ENCODE measurements at regions not wholly inside any gene's neighbourhood (a gene's known extent, or its start where the extent isn't known, plus 50 kb on each side); places are given as distances from the start of the nearest gene placed in this dataset.
A peak's percentile ranks its signal among the peaks of the same experiment; 100 is the strongest.
"Not testable (repeated sequence)": the region's sequence is repeated elsewhere in the genome, so short reads cannot be mapped to it uniquely, and the experiment has no call there.

DNA sequence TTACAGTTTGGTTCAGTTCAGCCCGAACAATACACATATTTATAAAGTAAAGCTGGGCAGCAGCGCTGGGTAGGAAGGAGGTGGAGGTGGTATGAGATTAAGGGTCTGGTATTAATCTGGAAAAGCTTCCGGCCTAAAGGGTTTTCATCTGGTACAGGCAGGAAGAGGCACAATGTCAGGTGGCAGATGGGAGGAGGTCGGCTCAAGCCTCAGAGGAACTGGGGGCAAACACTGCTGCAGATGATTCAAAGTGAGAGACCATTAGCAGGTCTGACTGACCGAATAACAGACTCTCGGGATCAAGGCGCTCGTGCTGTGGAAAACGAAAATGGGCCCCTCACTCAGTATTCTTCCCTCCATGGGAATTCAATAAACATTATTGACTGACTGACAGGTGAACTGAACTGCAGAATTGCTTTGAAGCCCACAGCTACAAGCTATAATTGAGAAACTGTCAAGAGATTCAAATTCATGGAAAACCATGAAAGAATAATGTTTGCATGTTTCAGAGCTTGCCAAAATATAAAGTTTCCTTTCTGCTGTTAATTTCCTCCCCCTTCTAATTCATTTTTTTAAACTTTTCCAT, 75.3 kb downstream of the TMEM167A start:
- no peak for DNase-seq (ENCODE audit: extremely low read depth in 1 of 11, low read depth in 9 of 11, low spot score in 4 of 11)

DNA sequence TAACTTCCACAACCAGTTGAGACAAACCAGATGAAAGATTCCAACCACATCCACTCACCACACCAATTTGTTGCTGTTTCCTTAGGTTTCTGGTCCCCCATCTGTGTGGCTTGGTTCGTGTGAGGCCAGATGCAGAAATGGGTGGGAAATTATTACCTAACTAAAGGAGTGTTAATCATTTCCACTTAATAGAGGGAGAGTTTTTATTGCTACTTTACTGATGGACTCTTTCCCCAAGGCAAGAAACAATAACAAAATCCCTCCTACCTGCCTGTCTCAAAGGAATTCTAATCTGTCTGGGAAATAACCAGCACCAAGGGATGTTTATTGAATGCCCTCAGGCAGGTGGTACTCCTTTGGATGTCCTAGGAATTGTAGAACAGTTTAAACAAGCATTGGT, 76.3 kb downstream of the TMEM167A start:
- DNase-seq (ENCODE audit: extremely low read depth in 1 of 11, low read depth in 9 of 11, low spot score in 4 of 11): peak in 4 of 11 donors; percentile 4 to 38 (median 14)

DNA sequence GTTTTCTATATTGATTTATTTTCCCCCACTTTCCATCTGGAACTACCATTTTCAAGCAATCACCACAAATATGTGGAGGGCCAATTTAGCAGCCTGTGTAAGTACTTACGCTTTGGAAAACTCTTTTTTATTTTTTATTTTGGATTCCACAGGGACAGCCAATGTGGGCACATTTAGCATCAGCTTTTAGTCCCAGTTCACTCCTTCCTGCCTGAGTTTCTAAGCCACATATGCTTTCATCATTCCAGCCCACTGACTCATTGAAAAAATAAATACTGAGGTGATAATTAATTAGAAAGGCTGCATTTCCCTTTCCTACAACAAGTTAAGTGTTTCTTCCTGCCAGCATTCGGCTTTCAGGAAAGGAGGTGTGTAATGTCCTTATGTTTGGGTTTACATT, 76.8 kb downstream of the TMEM167A start:
- no peak for DNase-seq (ENCODE audit: extremely low read depth in 1 of 11, low read depth in 9 of 11, low spot score in 4 of 11)

DNA sequence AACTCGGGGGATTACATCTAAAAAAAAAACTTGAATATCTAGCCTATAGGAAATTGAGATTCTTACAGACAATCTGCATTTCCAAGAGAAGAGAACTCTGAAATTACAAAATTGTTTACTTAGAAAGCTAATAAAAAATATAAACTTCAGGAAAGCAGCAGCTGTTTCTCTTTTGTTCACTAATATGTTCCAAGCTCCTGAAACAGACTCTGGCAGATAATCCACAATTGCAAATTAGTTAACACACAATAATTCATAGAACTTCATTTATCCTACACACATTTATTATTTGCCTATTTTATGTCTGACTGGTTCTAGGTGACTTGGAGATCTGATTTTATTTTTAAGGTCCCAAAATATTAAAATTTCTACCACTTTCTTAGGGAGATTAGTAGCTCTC, 83.8 kb downstream of the TMEM167A start:
- no peak for DNase-seq (ENCODE audit: extremely low read depth in 1 of 11, low read depth in 9 of 11, low spot score in 4 of 11)

DNA sequence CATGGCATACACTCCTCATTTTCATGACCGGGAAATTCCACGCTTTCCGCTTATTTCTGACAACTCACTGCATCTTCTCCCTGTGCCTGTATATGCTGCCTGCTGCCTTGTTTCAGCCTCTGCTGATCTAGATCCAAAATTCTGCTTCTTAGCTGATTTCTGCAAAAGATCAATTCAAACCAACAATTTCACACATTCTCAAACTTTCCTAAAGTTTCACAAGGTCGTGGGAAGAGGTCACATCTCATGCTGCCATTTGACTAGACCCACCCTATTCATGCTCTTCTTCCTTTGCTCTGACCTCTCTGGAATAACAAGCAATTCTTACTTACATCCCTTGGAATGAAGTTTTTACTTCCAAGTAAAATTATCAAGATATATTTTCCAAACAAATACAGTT, 84.5 kb downstream of the TMEM167A start:
- no peak for DNase-seq (ENCODE audit: extremely low read depth in 1 of 11, low read depth in 9 of 11, low spot score in 4 of 11)

DNA sequence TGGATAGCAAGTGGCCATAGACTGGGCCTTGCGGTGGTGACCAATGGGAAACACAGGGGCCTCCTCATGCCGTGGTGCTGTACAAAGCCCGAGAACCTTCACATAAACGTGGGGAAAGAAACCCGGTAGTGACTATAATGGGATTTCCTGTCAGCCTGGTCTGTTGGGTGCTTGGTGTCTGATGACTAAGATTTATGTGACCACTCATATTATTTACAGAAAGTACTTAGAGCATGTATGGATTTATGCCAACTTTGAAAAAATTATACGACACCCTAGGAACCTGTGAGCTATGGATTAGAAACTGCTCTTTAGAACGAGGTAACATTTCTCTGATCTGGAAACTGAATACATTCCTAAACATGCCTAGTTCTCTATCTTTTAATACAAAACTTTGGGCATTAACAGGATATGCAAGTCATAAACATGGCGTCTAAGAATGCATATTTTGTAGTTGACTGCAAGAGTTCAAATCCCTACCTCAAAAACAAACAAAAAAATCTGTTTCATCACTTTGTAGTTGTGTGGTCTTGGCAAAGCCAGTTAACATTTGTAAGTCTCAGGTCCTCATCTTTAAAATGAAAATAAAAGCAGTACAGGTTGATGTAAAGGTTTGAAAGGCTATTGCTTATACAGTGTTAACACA, 85.4 kb downstream of the TMEM167A start:
- DNase-seq (ENCODE audit: extremely low read depth in 1 of 11, low read depth in 9 of 11, low spot score in 4 of 11): no peak

DNA sequence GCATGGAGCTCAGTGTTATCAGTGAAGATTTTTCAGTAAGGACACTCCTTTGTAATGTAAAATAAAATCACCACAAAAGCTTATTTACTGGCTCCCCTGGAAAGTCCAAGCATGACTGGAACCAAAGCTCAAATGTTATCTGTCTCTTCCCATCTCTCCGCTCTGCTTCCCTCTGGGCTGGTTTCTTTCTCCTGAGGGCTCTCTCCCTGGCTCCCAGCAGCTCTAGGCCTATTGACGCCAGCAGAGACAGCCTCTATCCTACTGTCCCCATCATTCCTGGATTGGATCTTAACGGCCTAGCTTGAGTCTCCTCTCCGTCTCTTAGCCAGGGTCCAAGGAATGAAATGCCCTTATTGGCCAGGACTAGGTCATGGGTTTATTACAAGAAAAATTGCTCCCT, 86.1 kb downstream of the TMEM167A start:
- no peak for DNase-seq (ENCODE audit: extremely low read depth in 1 of 11, low read depth in 9 of 11, low spot score in 4 of 11)

DNA sequence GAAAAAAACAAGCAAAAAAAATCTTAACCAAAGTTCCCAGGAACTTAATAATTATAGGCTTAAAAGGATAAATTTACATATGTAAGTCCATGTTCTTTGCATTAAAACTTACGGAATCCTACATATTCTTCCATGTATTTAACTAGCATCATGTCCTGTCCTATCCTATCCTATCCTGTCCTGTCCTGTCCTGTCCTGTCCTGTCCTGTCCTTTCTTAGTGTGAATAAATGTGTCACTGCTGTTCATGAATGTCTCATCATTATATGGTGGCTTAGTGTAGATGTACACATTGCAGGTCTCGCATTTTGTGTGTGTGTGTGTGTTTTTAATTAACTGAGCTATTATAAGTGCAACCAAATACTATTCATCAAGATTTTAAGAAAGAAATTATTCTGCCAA, 90.0 kb downstream of the TMEM167A start:
- no peak for DNase-seq (ENCODE audit: extremely low read depth in 1 of 11, low read depth in 9 of 11, low spot score in 4 of 11)

DNA sequence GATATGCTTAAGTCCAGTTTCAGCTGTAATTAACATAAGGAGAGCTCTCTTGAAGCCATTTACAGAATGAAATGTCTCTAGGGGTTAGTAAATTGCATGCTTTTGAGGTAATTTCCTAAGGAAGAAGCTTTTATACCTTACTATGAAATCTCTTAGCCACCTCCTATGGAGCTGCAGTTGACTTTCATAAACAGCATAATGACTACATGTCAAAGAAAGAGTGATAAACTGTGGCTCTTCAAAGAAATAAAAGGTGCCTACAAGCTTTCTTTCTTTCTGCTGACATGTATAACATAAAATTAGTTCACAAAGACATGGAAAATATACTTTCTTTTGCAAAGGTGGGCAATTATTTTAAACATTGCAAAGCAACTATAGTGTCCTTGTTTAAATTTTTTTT, 90.8 kb downstream of the TMEM167A start:
- no peak for DNase-seq (ENCODE audit: extremely low read depth in 1 of 11, low read depth in 9 of 11, low spot score in 4 of 11)

DNA sequence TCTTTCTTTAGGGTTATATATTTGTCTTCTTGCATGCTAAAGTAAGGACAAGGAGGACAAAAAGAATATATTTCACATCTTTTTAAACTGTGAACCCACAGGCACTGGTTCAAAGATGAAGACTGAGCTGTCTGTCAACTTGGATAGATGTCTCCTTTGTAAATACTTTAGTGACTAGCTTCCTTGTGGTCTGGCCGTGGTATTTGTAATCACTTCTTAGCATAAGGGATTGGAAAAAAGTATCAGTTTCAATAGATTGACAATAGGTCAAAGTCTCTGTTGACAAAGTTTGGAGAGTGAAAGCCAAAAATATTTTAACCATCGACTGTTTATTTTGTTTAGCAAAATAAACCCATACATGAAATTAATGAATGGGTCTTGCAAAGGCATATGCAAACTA, 91.4 kb downstream of the TMEM167A start:
- DNase-seq (ENCODE audit: extremely low read depth in 1 of 11, low read depth in 9 of 11, low spot score in 4 of 11): no peak

DNA sequence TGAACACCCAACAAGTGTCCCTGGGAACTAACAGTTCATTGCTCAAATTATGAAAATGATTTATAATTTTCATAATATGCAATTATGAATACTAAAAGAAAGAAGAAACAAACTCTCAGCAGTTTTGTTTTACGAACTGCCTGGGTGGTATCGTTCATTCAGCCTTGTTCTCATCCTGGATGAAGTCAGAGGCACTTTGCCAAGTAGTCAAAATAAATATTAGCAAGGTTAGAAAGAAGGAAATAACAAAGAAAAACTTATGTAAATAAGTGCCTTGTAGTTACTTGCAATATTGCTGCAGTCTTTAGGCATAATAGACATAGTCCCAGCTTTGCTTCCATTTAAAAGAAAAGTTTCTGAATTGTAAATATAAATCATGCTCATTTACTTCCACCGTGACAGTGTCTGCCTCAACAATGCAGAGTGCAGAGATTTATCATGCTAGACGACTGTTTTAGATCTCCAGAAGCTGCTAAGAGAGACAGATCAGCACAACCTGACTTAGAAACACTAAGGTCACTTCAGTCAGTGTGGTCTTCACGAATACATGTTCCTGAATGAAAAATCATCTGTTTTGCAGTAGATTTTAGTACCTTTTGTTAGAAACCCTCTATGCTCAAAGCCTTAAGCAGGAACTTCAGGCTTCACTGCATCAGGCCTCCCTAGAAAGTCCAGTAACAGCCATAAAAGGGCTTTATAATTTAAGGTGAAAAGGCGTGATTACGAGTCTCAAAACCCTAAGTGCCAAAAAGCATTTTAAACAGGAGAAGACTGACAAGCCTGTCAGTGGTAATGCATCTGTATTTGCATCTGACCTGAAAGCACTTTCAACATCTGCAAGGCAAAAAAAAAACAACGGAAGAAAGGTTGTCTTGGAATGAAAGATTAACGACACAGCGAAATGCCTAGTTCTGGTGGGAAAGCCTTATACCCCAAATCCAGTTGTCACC, 92.1 kb downstream of the TMEM167A start:
- DNase-seq (ENCODE audit: extremely low read depth in 1 of 11, low read depth in 9 of 11, low spot score in 4 of 11): peak in 2 of 11 donors; percentile 13 to 20

DNA sequence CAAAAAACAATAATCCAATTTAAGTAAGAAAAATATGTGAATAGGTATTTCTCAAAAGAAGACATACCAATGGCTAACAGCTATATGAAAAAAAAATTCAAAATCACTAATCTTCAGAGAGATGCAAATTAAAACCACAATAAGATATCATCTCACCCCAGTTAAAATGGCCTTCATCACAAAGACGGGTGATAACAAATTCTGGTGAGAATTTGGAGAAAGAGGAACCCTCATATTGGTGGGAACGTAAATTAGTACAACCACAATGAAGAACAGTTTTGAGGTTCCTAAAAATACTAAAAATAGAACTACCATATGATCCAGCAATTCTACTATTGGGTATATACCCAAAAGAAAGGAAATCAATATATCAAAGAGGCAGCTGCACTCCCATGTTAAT, 94.3 kb downstream of the TMEM167A start:
- no peak for DNase-seq (ENCODE audit: extremely low read depth in 1 of 11, low read depth in 9 of 11, low spot score in 4 of 11)

DNA sequence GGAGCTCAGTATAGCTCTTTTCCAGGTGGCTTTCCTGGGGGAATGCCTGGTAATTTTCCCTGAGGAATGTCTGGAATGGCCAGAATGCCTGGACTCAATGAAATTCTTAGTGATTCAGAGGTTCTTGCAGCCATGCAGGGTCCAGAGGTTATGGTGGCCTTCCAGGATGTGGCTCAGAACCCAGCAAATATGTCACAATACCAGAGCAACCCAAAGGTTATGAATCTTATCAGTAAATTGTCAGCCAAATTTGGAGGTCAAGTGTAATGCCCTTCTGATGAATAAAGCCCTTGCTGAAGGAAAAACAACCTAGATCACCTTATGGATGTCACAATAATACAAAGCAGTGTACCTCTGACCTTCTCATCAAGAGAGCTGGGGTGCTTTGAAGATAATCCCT, 100.3 kb downstream of the TMEM167A start:
- not testable (repeated sequence) for DNase-seq (ENCODE audit: extremely low read depth in 1 of 11, low read depth in 9 of 11, low spot score in 4 of 11)

DNA sequence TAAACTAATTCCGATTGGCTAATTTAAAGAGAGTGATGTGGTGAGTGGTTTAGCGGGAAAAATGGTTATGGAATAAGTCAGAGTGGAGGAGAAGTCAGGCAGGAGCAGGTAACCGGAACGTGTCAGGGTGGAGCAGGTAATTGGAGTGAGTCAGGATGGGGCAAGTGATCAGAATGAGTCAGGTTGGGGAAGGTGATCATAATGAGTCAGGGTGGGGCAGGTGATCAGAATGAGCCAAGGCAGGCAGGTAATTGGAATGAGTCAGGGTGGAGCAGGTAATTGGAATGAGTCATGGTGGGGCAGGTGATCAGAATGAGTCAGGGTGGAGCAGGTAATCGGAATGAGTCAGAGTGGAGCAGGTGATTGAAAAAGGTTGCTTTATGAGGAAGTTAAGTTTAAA, 101.4 kb downstream of the TMEM167A start:
- DNase-seq (ENCODE audit: extremely low read depth in 1 of 11, low read depth in 9 of 11, low spot score in 4 of 11): no peak

DNA sequence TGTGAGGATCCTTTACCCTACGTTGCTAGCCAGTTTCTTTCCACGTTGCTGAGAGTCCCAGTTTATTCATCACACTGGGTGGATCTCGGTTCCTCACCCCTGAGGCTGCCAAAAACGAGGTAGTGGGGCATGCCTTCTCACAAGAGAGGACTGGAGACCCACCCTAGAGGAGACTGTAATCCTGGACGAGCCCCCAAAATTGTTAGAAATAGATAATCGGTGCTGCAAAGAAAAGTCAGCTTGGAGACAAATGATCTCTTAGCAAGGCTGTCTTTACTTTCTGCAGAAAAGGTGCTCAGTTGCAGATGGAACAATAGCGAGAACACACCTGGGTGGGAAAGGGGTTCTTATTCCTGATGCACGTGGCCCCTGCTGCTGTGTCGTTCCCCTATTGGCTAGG, 101.8 kb downstream of the TMEM167A start:
- DNase-seq (ENCODE audit: extremely low read depth in 1 of 11, low read depth in 9 of 11, low spot score in 4 of 11): no peak

DNA sequence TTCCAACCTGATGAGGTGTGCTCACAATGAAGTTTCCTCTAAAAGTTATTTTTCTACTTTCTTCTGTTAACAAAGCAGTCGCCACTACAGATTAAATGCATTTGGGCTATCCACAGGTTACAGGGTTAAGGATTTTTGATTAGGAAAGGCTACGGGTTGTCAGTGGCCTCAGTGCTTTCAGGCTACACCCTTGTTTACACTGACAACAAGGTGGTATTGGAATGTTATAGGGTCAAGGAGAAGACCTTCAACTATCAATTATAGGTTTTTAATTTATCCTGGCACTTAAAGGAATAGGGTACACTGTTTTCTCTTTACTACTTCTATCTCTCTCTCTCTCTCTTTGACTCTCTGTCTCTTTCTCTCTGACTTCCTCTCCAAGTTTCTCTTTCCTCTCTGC, 102.8 kb downstream of the TMEM167A start:
- not testable (repeated sequence) for DNase-seq (ENCODE audit: extremely low read depth in 1 of 11, low read depth in 9 of 11, low spot score in 4 of 11)

DNA sequence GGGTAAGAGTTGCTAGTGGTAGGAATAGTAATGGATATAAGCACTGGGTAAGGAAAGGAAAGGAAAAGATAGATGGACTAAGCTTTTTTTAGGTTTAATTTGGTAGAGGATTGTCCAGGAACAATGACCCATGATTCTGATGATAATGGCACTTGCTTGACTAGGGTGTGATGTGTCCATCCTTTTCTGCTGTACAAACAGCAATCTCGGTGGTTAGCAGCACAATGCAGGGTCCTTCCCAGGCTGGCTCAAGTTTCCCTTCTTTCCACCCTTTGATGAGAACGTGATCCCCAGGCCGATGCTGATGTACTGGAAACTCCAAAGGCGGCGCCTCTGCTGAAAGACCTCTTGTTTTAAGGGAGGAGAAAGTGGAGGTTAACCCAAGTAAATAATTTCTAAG, 105.3 kb downstream of the TMEM167A start:
- no peak for DNase-seq (ENCODE audit: extremely low read depth in 1 of 11, low read depth in 9 of 11, low spot score in 4 of 11)

DNA sequence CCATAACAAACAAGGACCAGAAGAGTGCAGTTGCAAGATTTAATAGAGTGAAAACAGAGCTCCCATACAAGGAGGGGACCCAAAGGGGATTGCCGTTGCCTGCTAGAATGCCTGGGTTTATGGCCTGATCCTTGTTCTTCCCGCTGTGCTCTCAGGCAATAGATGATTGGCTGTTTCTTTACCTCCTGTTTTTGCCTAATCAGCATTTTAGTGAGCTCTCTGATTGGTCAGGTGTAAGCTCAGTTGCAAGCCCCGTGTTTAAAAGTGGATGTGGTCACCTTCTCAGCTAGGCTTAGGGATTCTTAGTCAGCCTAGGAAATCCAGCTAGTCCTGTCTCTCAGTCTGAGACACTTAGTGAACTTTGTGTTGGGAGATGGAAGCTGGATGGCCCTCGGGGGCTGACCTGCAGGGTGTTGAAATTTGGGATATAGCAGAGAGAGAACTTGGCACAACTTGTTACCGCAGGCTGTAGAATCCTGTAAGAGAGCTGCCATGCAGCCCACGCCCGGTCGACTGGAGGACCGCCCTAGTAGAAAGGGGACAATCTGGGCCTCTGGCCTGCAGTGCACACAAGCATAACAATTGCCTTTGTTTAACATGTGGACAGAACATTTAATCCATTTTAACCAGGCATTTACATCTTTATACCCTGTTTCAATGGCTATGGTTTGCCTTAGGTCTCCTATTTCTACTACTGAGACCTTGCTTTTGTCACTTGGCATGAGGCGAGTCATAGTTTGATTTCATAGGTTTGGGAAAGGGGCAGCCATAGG, 106.0 kb downstream of the TMEM167A start:
- DNase-seq (ENCODE audit: extremely low read depth in 1 of 11, low read depth in 9 of 11, low spot score in 4 of 11): not testable (repeated sequence)

DNA sequence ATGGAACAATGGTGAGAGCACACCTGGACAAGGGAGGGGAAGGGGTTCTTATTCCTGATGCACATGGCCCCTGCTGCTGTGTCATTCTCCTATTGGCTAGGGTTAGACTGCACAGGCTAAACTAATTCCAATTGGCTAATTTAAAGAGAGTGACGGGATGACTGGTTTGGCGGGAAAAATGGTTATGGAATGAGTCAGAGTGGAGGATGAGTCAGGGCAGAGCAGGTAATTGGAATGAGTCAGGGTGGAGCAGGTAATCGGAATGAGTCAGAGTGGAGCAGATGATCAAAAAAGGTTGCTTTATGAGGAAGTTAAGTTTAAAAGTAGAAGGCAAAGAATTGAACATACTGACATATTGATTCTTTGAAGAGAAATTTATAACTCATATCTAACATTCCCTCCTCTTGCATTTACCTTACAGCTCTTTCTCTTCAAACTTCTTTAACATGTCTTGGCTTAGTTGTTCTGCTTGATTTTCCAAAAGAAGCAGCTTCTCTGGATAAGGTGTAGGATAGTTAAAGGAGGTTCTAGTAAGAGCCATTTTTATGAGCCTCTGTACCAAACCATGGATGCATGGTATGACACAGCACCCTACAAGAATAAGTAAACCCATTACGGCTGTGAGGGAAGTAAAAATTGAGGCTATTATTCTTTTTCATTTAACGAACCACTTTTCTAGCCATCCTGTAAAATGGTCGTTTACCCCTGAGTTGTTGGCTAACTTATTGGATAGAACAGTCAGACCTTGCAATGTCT, 107.8 kb downstream of the TMEM167A start:
- DNase-seq (ENCODE audit: extremely low read depth in 1 of 11, low read depth in 9 of 11, low spot score in 4 of 11): not testable (repeated sequence)
